IPS-18c (cell line): ENCODE measurements at regions not wholly inside any gene's neighbourhood (a gene's known extent, or its start where the extent isn't known, plus 50 kb on each side); places are given as distances from the start of the nearest gene placed in this dataset.

Source experiments
- H3K4me3 ChIP-seq: 2 replicates; pipeline ENCODE4 v1.7.0; 2013; ENCODE audit warnings: low read depth, mild to moderate bottlenecking, low read length, moderate library complexity; ENCODE audit not compliant: insufficient read depth
- H3K9me3 ChIP-seq: one replicate; pipeline ENCODE4 v1.6.1; 2013; ENCODE audit warnings: mild to moderate bottlenecking, low read length, moderate library complexity; ENCODE audit not compliant: control insufficient read depth, insufficient read depth

DNA sequence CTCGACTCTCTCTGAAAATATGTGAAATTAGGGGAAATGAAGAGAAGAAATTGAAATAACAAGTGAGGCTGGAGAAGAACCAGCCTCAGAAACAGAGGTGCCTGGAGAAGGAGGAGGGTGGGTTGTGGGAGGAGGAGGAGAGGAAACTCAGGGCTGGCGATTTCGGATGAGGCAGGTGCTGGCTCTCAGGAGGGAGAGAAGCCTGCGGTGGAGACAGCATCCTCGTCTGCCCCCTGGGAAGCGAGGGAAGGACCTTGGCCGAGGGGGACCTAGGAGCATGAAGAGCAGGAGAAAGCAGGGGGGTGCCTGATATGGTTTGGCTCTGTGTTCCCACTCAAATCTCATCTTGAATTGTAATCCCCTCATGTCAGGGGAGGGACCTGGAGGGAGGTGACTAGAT lies 264.7 kb upstream of the TNRC6C start:
- Histone ChIP-seq H3K9me3 (no peaks in the 10 kb centered on the region), H3K4me3 (no peak overlapping the region)

DNA sequence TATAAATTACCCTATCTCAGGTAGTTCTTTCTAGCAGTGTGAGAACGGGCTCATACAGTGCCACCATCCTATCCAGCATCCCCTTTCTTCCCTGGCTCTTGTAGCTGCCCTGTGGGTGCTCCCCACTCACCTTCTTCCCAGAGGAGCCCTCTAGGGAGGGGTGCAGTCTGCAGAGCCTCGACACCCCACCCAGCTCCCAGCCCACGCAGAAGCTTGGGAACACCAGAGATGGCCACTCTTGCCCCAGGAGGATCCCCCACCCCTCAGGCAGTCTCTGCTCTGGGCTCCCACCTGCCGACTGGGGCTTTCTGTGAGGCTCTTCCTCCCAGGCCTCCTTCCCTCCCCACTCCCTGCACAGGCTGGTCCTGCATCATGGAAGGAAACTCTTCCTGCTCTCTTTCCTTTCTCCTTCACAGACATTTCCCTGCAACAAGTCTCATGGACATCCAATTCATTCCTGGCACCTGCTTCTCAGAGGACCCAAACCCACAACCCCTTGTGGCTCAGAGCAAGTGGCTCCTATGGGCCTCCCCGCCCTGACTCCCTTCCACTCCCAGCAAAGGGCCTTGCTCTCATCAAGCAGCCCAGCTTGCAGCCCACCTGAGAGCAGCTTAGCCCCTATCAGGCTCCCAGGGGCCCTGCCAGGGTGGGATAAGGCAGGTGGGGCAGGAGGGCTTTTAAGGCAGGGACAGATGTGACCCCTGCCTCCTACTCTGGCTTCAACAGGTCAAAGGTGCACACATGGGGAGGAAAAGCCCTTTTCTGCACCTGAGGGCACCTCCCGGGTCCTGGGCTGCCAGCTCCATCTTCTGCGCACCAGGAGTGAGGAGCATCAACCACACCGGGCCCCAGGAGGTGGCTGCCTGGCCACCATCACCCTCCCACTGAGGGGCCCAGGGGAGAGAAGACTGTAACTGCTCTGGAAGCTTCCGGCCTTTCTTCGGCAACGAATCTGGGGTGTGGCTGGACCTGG lies 263.8 kb upstream of the TNRC6C start:
- H3K9me3 ChIP-seq: no peaks in the 10 kb centered on the region

GRCh38 chr17:77695386-77695785 lies 263.1 kb upstream of the TNRC6C start:
- Histone ChIP-seq H3K4me3 (no peak overlapping the region), H3K9me3 (no peaks in the 10 kb centered on the region)

More for the DNA sequence above, 263.8 kb upstream of the TNRC6C start:
- H3K4me3 ChIP-seq: no peak overlapping the region

- Histone ChIP-seq H3K9me3 (no peaks in the 10 kb centered on the region), H3K4me3 (peak overlapping the region; percentile 44)
Observed at GRCh38 chr17:77696151-77696720, 262.3 kb upstream of the TNRC6C start.

DNA sequence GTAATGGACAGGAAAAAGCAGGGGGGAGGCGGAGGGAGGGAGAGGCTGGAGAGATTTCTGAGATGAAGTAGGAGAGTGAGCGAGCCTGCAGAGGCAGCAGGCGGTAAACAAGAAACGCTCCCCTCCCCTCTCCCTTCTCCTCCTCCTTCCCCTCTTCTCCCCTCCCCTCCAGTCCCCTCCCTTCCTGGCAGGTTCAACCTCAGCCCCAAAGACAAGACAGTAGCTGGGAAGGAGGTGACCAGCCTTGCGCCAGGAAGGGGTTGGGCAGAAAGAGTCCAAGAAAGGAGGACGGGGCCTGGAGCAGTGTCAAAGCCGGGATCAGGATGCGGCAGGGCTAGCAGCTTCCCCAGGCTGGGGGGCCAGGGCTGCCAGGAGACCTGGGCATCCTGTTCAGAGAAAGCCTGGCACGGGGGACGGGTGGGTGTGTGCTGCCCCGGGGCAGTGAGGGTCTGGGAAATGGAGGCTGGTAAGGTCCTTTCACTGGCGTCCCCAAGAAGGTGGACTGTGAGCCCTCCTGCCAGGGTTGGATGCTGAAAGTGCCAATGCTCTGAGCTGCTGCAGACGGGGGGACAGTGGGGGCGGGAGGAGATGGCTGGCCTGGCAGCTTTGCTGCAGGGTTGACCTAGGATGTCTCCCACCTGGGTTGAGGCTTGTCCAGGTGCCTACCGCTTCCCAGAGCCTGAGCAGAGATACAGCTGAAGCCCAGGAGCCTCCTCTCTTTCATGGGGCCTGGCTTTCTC lies 261.6 kb upstream of the TNRC6C start:
- Histone ChIP-seq H3K4me3 (peak overlapping the region; percentile 44), H3K9me3 (no peaks in the 10 kb centered on the region)

DNA sequence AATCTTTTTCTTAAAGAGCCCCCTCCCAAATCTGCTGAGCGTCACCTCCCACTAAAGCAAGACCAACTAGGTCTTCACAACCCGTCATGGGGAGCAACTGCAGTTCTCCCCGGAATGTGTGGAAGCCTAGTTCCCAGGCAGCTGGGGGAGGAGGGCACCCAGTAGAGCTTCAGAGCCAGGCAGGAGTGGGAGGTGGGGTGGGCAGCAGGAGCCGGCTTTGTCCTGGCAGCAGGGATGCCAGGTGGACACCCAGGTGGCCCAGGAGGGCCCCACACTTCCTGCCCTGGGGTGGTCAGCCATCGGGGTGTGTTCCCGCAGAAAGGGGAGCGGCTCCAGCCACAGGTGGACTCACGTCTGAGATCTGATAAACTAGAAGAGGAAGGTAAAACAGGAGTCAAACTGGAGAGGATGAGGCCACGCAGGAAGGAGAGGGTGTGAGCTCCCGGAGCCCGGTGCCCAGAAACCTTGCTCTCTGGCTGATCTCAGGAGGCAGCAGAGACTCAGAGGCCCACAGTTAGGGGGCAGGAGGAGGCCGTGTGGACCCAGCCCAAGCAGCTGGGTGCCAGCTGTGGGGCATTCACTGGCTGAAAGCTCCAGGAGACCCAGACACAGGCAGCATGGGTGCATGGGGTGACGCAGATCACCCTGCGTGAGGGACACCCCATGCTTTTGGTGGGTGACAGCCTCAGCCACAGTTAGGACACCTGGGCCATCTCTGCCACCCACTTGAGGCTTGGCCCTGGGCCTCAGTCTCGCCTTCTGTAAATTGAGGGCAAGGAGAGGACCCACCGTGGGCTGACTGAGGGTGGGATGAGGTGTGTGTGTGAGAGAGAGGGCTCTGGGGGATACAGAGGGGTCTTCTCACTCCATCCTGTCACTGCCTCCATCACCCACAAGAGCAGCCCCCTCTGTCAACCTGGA lies 260.8 kb upstream of the TNRC6C start:
- H3K4me3 ChIP-seq: no peak overlapping the region

DNA sequence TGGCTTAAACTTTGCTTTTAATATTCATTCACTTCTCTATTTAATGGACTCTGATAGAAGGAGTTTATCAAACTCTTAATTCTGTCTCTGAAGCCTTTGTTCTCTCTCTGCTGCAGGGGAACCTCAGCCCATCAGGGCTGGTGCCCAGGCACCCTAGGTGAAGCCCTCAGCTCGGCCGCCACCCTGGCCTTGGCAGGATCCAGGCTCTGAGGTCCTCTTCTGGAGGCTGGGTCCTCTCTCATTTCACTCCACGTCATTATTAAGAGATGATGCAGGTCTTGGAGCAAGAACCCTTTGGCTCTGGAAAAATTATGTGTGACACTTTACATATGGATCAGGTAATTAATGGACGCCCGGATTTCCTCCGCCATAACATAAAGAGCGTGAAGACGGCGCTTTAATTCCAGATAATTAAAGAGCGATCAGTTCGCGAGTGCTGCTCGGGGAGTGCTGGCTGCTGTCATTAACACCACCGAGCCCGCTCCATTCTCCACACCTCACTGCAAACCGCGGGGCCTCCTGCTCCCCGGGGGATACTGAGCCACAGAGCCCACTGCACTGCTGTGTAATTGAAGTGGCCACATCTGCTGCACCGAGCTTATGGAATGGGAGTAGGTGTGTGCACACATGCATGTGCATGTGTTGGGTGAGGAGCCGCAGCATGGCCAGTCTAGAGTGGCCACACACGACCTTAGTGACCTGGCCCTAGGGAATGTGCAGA lies 259.4 kb upstream of the TNRC6C start:
- Histone ChIP-seq H3K4me3 (no peak overlapping the region), H3K9me3 (peaks cover 4% of the 10 kb centered on the region)

More for the DNA sequence above, 260.8 kb upstream of the TNRC6C start:
- peaks cover 2% of the 10 kb centered on the region for H3K9me3 ChIP-seq

GRCh38 chr17:77700165-77700881 lies 258.2 kb upstream of the TNRC6C start:
- peaks cover 5% of the 10 kb centered on the region for H3K9me3 ChIP-seq

DNA sequence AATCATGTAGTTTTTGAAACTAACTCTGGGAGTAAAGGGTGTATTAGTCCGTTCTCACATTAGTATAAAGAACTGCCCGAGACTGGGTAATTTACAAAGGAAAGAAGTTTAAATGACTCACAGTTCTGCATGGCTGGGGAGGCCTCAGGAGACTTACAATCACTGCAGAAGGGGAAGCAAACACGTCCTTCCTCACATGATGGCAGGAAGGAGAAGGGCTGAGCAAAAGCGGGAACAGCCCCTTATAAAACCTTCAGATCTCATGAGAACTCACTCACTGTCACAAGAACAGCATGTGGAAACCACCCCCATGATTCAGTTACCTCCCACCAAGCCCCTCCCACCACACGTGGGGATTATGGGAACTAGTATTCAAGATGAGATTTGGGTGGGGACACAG lies 256.5 kb upstream of the TNRC6C start:
- H3K4me3 ChIP-seq: no peak overlapping the region
- H3K9me3 ChIP-seq: peaks cover 5% of the 10 kb centered on the region

More at GRCh38 chr17:77700165-77700881, 258.2 kb upstream of the TNRC6C start:
- no peak overlapping the region for H3K4me3 ChIP-seq

DNA sequence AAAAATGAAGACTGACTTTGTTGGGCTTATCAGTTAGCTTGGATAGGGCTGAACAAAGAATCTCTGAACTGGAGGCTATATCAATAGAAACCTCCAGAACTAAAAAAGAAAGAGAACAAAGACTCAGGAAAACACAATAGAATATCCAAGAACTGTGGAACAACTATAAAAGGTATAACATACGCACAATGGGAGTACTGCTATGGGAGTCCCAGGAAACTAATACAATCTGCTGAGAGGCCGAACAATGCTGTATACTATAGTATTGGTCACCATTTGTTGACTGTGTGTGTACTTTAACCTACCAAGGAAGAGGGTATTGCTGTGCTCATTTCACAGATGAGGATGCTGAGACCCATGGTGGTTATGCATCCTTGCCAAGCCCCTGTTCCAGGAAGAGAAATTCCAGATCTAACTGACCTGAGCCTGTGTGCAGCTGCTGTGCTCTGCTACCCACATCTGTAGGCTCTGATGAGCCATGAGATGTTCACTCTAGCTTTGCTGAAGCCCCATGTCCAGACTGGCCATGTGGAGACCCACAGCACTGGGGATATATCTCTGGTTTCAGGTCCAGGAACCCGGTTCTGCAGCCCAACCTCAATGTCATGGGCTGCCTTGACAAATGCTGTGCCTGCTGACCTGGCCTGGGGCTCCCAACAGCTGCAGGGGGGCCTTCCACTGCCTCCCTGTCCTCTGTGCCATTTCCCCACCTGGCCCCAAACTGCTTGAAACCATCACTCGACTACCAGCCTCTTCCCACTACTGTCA lies 254.3 kb upstream of the TNRC6C start:
- H3K4me3 ChIP-seq: no peak overlapping the region; the same call in 1 of the 2 replicates
- peaks cover 5% of the 10 kb centered on the region for H3K9me3 ChIP-seq

- Histone ChIP-seq H3K4me3 (no peak overlapping the region), H3K9me3 (peaks cover 4% of the 10 kb centered on the region)
Observed at GRCh38 chr17:77706938-77707337, 251.6 kb upstream of the TNRC6C start.

DNA sequence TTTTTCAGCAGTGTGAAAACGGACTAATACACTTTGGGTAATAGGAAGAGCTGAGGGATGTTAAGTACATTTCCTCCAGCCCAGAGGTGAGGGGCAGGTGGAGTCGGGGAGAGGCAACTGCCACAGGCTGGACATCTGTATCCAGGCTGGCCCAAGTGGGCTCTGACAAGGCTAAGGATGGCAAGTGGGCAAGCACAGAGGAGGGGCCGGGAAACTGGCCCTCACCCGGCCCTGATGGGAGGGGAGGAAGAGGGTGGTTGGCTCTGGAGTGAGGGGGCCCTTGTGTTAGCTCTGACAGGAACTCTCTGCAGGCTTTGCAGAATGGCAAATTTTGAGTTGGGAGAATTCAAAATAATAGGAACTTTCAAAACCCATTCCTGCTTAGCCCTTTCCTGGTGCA lies 251.0 kb upstream of the TNRC6C start:
- Histone ChIP-seq H3K9me3 (peaks cover 3% of the 10 kb centered on the region), H3K4me3 (no peak overlapping the region)

GRCh38 chr17:77708049-77708448 lies 250.5 kb upstream of the TNRC6C start:
- Histone ChIP-seq H3K9me3 (peaks cover 3% of the 10 kb centered on the region), H3K4me3 (no peak overlapping the region)

DNA sequence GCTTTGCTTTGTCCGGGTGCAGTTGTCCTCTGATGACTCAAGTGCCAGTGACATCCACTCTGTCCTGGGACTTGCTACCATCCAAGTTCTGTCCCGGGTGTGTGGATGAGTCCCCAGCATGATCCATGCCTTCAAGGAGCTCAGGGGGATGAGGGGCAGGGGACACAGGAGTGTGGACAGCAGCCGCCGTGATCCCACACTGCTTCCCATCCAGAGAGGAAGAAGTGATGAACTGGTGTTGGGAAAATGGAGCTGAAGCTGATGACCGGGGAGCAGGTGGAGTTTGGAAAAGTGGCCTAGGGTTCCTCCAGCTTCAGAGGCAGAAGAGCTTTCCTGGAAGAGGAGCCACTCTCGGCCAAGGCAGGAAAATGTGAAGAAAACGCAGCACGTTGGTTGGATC lies 249.6 kb upstream of the TNRC6C start:
- H3K9me3 ChIP-seq: peaks cover 3% of the 10 kb centered on the region

DNA sequence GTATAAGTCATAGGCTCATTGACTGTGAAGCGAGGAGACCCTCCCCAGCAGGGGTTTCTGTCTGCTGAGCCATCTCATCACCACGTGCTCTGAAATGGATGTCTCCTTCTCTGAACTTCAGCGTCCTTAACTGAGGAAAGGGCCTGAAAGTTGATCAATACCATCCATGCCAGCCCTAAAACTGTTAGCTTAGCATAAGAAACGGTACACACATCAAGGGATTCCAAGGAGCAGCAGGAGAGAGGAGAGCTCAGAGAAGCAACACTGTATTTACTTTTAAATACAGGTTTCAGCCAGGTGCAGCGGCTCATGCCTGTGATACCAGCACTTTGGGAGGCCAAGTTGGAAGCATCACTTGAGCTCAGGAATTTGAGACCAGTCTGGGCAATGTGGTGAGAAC lies 248.9 kb upstream of the TNRC6C start:
- Histone ChIP-seq H3K4me3 (no peak overlapping the region), H3K9me3 (no peaks in the 10 kb centered on the region)

More for the DNA sequence above, 249.6 kb upstream of the TNRC6C start:
- no peak overlapping the region for H3K4me3 ChIP-seq
